ENCODE measurements at regions not wholly inside any gene's neighbourhood (a gene's known extent, or its start where the extent isn't known, plus 50 kb on each side); places are given as distances from the start of the nearest gene placed in this dataset.

- DNase-seq (ENCODE audit: low spot score) = no peak
Observed at GRCh38 chr2:226620176-226620575, 179.4 kb downstream of the IRS1 start.

GRCh38 chr2:226619707-226620106 is 179.9 kb downstream of the IRS1 start:
- DNase-seq (ENCODE audit: low spot score) = no peak

DNA sequence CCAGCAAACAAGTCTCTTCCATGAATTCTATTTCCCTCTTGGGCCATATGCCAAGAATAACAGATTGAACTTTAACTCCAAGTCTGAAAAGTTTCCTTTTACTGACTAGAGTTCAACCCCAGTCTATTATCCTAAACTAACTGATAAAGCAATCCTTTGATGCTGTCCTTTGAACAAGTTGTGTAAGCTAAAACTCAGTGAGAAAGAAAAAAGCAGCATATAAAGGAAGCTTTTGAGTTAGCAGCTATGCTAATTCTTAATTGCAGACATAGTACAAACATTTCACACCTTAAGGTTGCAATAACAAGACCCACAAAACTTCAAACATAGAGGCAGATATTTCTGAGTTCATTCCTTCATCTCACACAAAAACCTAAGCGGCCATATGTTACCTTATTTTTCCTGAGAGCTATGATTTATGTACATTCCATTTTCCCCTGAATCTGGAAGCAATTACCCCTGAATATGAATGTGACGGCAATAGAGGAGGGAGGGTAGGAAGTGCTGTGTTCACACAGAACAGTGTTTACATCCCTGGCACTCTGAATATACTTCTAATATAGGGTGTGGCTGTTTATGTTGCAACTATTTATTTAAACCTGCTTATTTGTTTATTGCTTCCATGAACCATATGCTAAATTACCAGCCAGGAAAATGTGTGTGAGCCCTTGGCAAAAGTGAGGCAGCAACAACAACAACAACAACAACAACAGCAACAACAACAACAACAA is 180.6 kb downstream of the IRS1 start:
- no peak for DNase-seq (ENCODE audit: low spot score)

- DNase-seq (ENCODE audit: low spot score) = no peak
Observed at GRCh38 chr2:226618544-226618874, 181.1 kb downstream of the IRS1 start.

DNA sequence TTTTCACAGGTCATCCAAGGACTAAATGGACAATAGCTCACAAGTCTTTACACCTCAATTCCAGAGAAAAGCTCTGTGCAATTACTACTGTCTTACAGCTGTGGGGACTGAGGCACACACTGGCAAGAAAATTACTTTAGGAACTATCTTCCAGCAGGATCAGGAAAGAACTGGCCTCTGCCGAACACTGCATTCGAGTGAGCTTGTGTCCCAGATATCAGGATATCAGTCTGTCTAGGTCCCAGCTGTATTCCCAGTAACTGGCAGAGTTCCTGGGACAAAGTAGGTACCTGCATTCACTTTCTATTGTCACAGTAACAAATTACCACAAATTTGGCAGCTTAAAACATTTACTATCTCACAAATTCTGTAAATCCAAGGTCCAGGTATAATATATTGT is 183.7 kb downstream of the IRS1 start:
- no peak for DNase-seq (ENCODE audit: low spot score)

GRCh38 chr2:226611944-226612318 is 187.7 kb downstream of the IRS1 start:
- DNase-seq (ENCODE audit: low spot score) = no peak

- DNase-seq (ENCODE audit: low spot score) = no peak
Observed at GRCh38 chr2:226611196-226611943, 188.2 kb downstream of the IRS1 start.

DNA sequence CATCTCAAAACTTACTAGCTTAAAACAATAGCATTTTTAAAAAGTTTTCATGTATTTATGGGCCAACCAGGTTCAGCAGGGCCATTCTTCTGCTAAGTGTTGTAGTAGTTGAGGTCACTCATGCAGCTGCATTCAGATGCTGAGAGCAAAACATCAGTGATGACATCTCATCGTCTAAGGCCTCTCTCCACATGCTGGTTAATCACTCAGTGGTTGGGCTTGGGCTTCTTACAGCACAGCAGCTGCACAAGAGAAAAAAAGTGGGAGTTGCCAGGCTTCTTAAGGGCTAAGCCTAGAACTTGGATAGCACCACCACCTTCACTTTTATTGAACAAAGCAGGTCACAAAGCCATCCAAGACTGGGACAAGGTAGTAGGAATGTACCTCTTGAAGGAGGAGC is 190.3 kb downstream of the IRS1 start:
- DNase-seq (ENCODE audit: low spot score) = no peak

DNA sequence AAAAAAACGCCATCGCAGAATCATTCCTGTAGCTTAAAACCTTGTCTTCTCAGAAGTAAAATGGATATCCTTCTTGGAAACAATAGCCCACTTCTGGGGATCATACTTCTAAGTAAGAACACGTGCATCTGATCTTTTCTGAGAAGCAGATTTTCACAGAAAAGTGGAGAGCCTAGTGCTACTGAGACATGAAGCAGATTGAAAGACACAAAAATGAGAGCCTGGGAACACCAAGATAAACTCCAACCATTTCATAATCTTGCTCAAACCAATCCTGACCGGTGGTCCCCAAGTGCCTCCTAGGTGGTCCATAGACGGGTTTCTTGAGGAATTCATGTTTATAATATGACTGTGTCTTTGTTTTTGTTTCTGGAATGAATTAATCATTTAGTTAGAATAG is 191.2 kb downstream of the IRS1 start:
- no peak for DNase-seq (ENCODE audit: low spot score)

GRCh38 chr2:226607379-226607778 is 192.2 kb downstream of the IRS1 start:
- DNase-seq (ENCODE audit: low spot score) = no peak

DNA sequence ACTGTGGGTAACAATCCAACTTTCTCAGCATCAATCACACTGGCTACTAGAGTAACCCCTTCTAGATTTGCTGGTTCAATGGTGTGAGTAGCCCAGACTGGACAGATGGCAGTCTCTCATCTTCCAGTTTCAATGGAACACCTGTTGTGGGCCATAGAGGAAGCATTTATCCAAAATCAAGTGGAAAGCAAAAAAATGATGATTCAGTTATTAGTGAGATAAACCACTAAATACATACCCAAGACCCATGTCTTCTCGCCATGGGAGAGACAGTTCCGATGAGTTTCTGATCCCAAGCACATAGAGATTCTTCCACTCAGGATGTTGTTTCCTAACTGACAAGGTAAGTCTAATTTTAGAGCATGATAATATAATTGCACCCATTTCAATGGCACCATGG is 194.0 kb downstream of the IRS1 start:
- DNase-seq (ENCODE audit: low spot score) = no peak

DNA sequence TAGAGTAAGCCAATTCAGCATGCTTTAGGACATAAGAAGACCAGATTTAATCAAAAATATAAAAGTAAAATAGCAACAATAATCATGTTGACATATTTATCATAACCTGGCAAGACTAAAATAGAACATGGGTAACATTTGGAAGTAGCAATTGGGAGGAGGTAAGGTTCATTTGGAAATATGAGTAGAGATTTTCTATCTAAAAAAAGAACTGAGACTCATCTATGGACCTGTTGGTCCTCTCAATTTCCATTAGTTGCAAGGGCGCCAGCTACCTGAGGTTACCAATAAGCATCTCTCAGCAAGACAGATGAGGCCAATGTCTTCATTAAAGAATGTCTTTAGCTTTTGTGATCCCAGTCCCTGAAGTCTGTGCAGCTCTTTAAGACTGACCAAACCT is 196.0 kb downstream of the IRS1 start:
- no peak for DNase-seq (ENCODE audit: low spot score)

GRCh38 chr2:226601881-226602662 is 197.5 kb downstream of the IRS1 start:
- no peak for DNase-seq (ENCODE audit: low spot score)

GRCh38 chr2:226600802-226601201 is 198.8 kb downstream of the IRS1 start:
- no peak for DNase-seq (ENCODE audit: low spot score)

GRCh38 chr2:226600184-226600583 is 199.4 kb downstream of the IRS1 start:
- no peak for DNase-seq (ENCODE audit: low spot score)

GRCh38 chr2:226589043-226589442 is 210.6 kb downstream of the IRS1 start:
- no peak for DNase-seq (ENCODE audit: low spot score)

- no peak for DNase-seq (ENCODE audit: low spot score)
Observed at GRCh38 chr2:226585130-226585561, 214.5 kb downstream of the IRS1 start.

DNA sequence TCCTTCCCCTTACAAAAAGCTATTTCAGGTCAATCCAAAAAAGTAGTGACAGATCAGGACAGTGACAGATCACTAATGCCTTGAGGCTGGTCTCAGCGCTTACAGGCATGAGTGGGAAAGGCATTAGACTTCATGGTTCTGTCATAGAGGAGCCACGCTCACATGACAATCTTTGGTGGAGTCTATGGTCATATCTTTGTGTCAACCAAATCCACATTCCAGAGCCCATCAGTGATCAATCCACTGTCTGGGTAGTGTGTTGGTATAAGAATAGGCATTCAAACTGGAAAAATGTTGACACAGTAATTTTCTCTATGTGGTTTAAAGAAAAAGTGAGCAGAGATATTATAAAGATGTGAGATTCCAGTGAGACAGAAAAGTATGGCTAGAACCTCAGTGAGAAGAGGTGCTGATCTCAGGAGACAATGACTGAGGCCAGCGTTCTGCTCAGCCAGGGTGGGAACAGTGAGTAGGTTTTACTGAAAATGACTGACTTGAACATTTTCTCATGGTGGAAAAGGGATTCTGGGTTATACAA is 215.0 kb downstream of the IRS1 start:
- DNase-seq (ENCODE audit: low spot score) = no peak

GRCh38 chr2:226583715-226584114 is 215.9 kb downstream of the IRS1 start:
- no peak for DNase-seq (ENCODE audit: low spot score)

DNA sequence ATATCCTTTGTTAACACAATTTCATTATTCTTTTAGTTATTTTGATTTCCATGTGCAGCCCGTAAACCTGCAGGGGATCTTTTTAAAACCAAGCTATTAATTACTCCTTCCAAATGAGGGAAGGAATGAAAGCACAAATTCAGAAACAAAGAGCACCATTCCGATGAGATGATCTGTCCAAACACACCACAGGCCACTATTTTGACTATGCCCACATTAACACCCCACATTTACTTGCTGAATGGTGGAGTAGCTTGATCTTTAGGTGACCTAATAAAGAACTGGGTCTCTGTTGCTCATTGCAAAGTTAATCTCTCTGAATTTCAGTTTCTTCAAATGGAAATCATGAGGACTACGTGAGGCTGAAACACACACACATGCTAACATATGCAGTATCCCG is 218.0 kb downstream of the IRS1 start:
- no peak for DNase-seq (ENCODE audit: low spot score)

- no peak for DNase-seq (ENCODE audit: low spot score)
Observed at GRCh38 chr2:226581004-226581403, 218.6 kb downstream of the IRS1 start.

- DNase-seq (ENCODE audit: low spot score) = no peak
Observed at GRCh38 chr2:226580403-226580802, 219.2 kb downstream of the IRS1 start.

- DNase-seq (ENCODE audit: low spot score) = no peak
Observed at GRCh38 chr2:226579519-226579918, 220.1 kb downstream of the IRS1 start.

Data from pons (tissue), 1 donor.